ENCODE measurements at regions not wholly inside any gene's neighbourhood (a gene's known extent, or its start where the extent isn't known, plus 50 kb on each side); places are given as distances from the start of the nearest gene placed in this dataset.

DNA sequence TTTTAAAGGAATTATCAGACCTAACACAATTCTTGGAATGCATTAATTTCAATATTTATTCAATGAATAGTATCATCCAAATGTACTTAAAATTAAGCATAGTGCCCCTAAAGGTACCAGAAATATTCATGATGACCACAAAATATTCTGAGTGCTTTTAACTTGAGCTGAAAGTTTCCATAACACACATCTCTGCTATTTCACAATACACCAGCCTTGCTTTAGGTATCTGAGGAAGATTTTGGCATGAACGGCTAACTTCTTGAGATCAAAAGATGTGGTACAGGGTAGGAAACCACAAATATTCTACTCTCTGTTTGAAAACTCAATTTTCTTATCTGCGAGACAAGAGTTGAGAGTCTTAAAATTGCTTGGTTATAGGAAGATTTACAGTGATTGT, 538.3 kb upstream of the PCDH7 start:
- Histone ChIP-seq H2BK5ac (ENCODE audit: low read depth, low read length) (no peak overlapping the region), H3K56ac (replicated peaks; ENCODE audit: insufficient read length, low read depth, low read length) (no peak overlapping the region), H2BK15ac (ENCODE audit: low read length) (no peak overlapping the region), H2BK12ac (ENCODE audit: low read depth, low read length) (no peak overlapping the region), H3K14ac (ENCODE audit: insufficient read length) (no peak overlapping the region), H3K9ac (replicated peaks in 1 of 4; ENCODE audit: extremely low read depth in 1 of 4, low read depth in 3 of 4, low read length in 3 of 4) (no peak overlapping the region), H2AFZ (ENCODE audit: low read length) (no peak overlapping the region), H3K4me3 (ENCODE audit: extremely low read depth in 1 of 4, insufficient read depth in 2 of 4, low read depth in 3 of 4, low read length in 4 of 4) (no peak overlapping the region), H3K4me1 (replicated peaks in 1 of 4; ENCODE audit: control insufficient read depth in 3 of 4, insufficient read depth in 4 of 4, low read length in 3 of 4) (no peaks in the 10 kb centered on the region), H4K91ac (replicated peaks; ENCODE audit: insufficient read length, low read length) (no peak overlapping the region), H4K8ac (ENCODE audit: extremely low read depth, insufficient read depth, low read length) (no peak overlapping the region), H4K5ac (ENCODE audit: insufficient read length, low read depth, low read length) (no peak overlapping the region), H3K79me1 (ENCODE audit: low read depth, low read length) (no peaks in the 10 kb centered on the region), H2BK20ac (ENCODE audit: low read length) (no peak overlapping the region), H2BK120ac (replicated peaks; ENCODE audit: low read depth, low read length) (no peak overlapping the region), H3K27me3 (replicated peaks in 1 of 4; ENCODE audit: control insufficient read depth in 3 of 4, extremely low read depth in 1 of 4, insufficient read depth in 3 of 4, low read length in 3 of 4) (no peaks in the 10 kb centered on the region), H4K20me1 (replicated peaks in 1 of 2; ENCODE audit: control insufficient read depth in 1 of 2, insufficient read depth in 2 of 2, low read length in 2 of 2) (no peaks in the 10 kb centered on the region), H3K79me2 (ENCODE audit: control insufficient read depth in 1 of 2, insufficient read depth in 2 of 2, low read length in 2 of 2) (no peaks in the 10 kb centered on the region), H3K9me3 (ENCODE audit: insufficient read depth in 2 of 2, low read depth in 1 of 2, low read length in 1 of 2) (no peaks in the 10 kb centered on the region), H3K36me3 (ENCODE audit: control insufficient read depth in 2 of 4, insufficient read depth in 4 of 4, low read length in 3 of 4) (no peaks in the 10 kb centered on the region), H3K4ac (replicated peaks; ENCODE audit: insufficient read length, low read depth, low read length) (no peak overlapping the region), H3K27ac (ENCODE audit: low read depth, low read length) (no peak overlapping the region), H3K23ac (ENCODE audit: insufficient read length) (no peak overlapping the region), H3K18ac (ENCODE audit: extremely low read depth, low read length) (no peak overlapping the region), H2AK5ac (ENCODE audit: low read depth, low read length) (no peak overlapping the region), H3K23me2 (ENCODE audit: low read depth, low read length) (no peaks in the 10 kb centered on the region; the same call in 1 of the 2 replicates), H3K4me2 (ENCODE audit: insufficient read depth in 1 of 2, low read depth in 2 of 2, low read length in 2 of 2) (no peak overlapping the region)
- FAIRE-seq (no peak), DNase-seq (ENCODE audit: low read depth in 1 of 2, low spot score in 2 of 2) (no peak)
- 87% methylated on average over 2 of the region's 2 CpGs; no CpG with 5 or more reads in 1 of the 2 experiments for WGBS, 2 experiments (ENCODE audit: extremely low coverage in 1 of 2, insufficient coverage in 1 of 2, insufficient read length in 1 of 2, insufficient replicate concordance in 2 of 2, low coverage in 1 of 2, low lambda C conversion rate in 2 of 2, missing lambda C conversion rate in 1 of 2)
- POLR2A ChIA-PET (ENCODE audit: partially characterized antibody) = no interaction called here
- CTCF ChIA-PET (ENCODE audit: partially characterized antibody) = no interaction called here
- no peak for TF ChIP-seq CHD2 (IDR thresholded peaks at IDR 0.05; ENCODE audit: low read length)
- TF ChIP-seq ASH2L (IDR thresholded peaks at IDR 0.05; ENCODE audit: low read length) = no peak
- TF ChIP-seq CEBPB (IDR thresholded peaks at IDR 0.05; ENCODE audit: low read depth, low read length) = no peak
- TF ChIP-seq TEAD4 (IDR thresholded peaks at IDR 0.05; ENCODE audit: low read depth, low read length) = no peak
- TF ChIP-seq POU5F1 (IDR thresholded peaks at IDR 0.05; ENCODE audit: low read depth, low read length) = no peak
- TF ChIP-seq KDM5A (IDR thresholded peaks at IDR 0.05; ENCODE audit: low read length) = no peak
- TF ChIP-seq CREB1 (IDR thresholded peaks at IDR 0.05) = no peak
- no peak for TF ChIP-seq BRCA1 (IDR thresholded peaks at IDR 0.05; ENCODE audit: low read depth, low read length)
- TF ChIP-seq KDM1A (IDR thresholded peaks at IDR 0.05; ENCODE audit: borderline replicate concordance, low read length) = no peak
- TF ChIP-seq RAD21 (IDR thresholded peaks at IDR 0.05 in 1 of 2, conservative IDR thresholded peaks at IDR 0.05 in 1 of 2; ENCODE audit: low read depth in 2 of 2, low read length in 2 of 2) = no peak
- TF ChIP-seq ZNF274 (IDR thresholded peaks at IDR 0.05; ENCODE audit: borderline replicate concordance, extremely low read depth, low read length) = no peak
- TF ChIP-seq SIX5 (IDR thresholded peaks at IDR 0.05; ENCODE audit: low read depth, low read length) = no peak
- no peak for TF ChIP-seq RFX5 (IDR thresholded peaks at IDR 0.05; ENCODE audit: borderline replicate concordance, low read depth, low read length)
